Smooth muscle cell (in vitro differentiated cells): ENCODE measurements at regions not wholly inside any gene's neighbourhood (a gene's known extent, or its start where the extent isn't known, plus 50 kb on each side); places are given as distances from the start of the nearest gene placed in this dataset.

ENCODE experiments used
- DNase-seq: peaks from one replicate; lab custom pipeline; 2025; ENCODE audit not compliant: unreplicated experiment; lab: John Stamatoyannopoulos, UW
- H2AFZ ChIP-seq: fragments of 200-600 bp; sonication (generic); 2 replicates; pipeline ENCODE4 v1.6.0; 2016; ENCODE audit warnings: antibody characterized with exemption, low read depth, mild to moderate bottlenecking
- H3F3A ChIP-seq: fragments of 200-600 bp; sonication (generic); 2 replicates; pipeline ENCODE4 v1.6.0; 2017; ENCODE audit warnings: antibody characterized with exemption, low read depth
- H3K27ac ChIP-seq: fragments of 200-600 bp; sonication (generic); 2 replicates; pipeline ENCODE4 v1.5.1; 2016; ENCODE audit warnings: low read depth, mild to moderate bottlenecking
- H3K27me3 ChIP-seq: fragments of 200-600 bp; sonication (generic); 2 replicates; pipeline ENCODE4 v1.6.1; 2016; ENCODE audit warnings: low read depth, mild to moderate bottlenecking
- H3K36me3 ChIP-seq: fragments of 200-600 bp; sonication (generic); 2 replicates; pipeline ENCODE4 v1.5.1; 2016; ENCODE audit warnings: low read depth
- H3K4me1 ChIP-seq: fragments of 200-600 bp; sonication (generic); 2 replicates; pipeline ENCODE4 v1.5.1; 2016; ENCODE audit warnings: low read depth
- H3K4me2 ChIP-seq: fragments of 200-600 bp; sonication (generic); 2 replicates; pipeline ENCODE4 v1.6.0; 2016; ENCODE audit warnings: mild to moderate bottlenecking
- H3K4me3 ChIP-seq: fragments of 200-600 bp; sonication (generic); 2 replicates; pipeline ENCODE4 v1.5.1; 2016; ENCODE audit warnings: mild to moderate bottlenecking
- H3K79me2 ChIP-seq: fragments of 200-600 bp; sonication (generic); 2 replicates; pipeline ENCODE4 v1.6.0; 2016; ENCODE audit warnings: low read depth, mild to moderate bottlenecking
- H3K9ac ChIP-seq: fragments of 200-600 bp; sonication (generic); 2 replicates; pipeline ENCODE4 v1.6.0; 2016; ENCODE audit warnings: low read depth
- H3K9me3 ChIP-seq: fragments of 200-600 bp; sonication (generic); replicated peaks from 2 replicates; pipeline ENCODE4 v1.5.1; 2016; ENCODE audit warnings: low read depth
- H4K20me1 ChIP-seq: fragments of 200-600 bp; sonication (generic); 2 replicates; pipeline ENCODE4 v1.6.0; 2016; ENCODE audit warnings: low read depth
- CTCF ChIP-seq: fragments of 200-600 bp; sonication (generic); IDR thresholded peaks from 2 replicates; pipeline ENCODE4 v1.5.1; 2017; ENCODE audit warnings: borderline replicate concordance, mild to moderate bottlenecking, antibody characterized with exemption; ENCODE audit not compliant: insufficient read depth, poor library complexity, severe bottlenecking
- WGBS: methylation state at CpG from one replicate; pipeline ENCODE4 v1.1.7; 2016; ENCODE audit warnings: low lambda C conversion rate; 5-methylcytosine and 5-hydroxymethylcytosine counted together

- Histone ChIP-seq H3K4me3 (no peak overlapping the region), H3K4me1 (no peaks in the 10 kb centered on the region), H3K9ac (no peak overlapping the region), H3K9me3 (no peaks in the 10 kb centered on the region), H2AFZ (no peak overlapping the region), H4K20me1 (no peaks in the 10 kb centered on the region), H3F3A (no peaks in the 10 kb centered on the region), H3K27ac (no peak overlapping the region), H3K79me2 (no peaks in the 10 kb centered on the region), H3K36me3 (no peaks in the 10 kb centered on the region), H3K4me2 (no peak overlapping the region), H3K27me3 (peaks cover 2% of the 10 kb centered on the region)
- WGBS: 75% methylated on average over 8 of the region's 8 CpGs
- no peak for TF ChIP-seq CTCF
- DNase-seq: no peak
Measured at GRCh38 chr20:4571759-4572531, 114.3 kb upstream of the PRNP start.

GRCh38 chr20:4569865-4570264, 116.4 kb upstream of the PRNP start:
- Histone ChIP-seq H2AFZ (no peak overlapping the region), H3K4me2 (no peak overlapping the region), H3K27ac (no peak overlapping the region), H3F3A (no peaks in the 10 kb centered on the region), H3K9ac (no peak overlapping the region), H3K4me3 (no peak overlapping the region), H4K20me1 (no peaks in the 10 kb centered on the region), H3K9me3 (no peaks in the 10 kb centered on the region), H3K36me3 (no peaks in the 10 kb centered on the region), H3K79me2 (no peaks in the 10 kb centered on the region), H3K27me3 (no peaks in the 10 kb centered on the region), H3K4me1 (no peaks in the 10 kb centered on the region)
- no peak for TF ChIP-seq CTCF
- no peak for DNase-seq
- WGBS: 77% methylated on average over 3 of the region's 3 CpGs

DNA sequence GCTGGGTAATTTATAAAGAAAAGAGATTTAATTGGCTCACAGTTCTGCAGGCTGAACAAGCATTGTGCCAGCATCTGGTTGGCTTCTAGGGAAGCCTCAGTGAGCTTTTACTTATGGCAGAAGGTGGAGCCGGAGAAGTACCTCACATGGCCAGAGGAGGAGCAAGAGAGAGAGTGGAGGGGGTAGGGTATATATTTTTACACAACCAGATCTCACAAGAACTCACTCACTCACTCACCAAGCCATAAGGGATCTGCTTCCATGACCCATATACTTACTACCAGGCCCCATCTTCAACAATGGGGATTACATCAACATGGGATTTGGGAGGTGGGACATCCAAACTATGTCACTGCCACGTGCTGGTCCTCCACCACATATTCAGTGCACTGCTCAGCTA, 117.2 kb upstream of the PRNP start:
- no peaks in the 10 kb centered on the region for H3K79me2 ChIP-seq
- H3K4me2 ChIP-seq: no peak overlapping the region
- H3K4me3 ChIP-seq: no peak overlapping the region
- no peaks in the 10 kb centered on the region for H3K4me1 ChIP-seq
- H3K27me3 ChIP-seq: no peaks in the 10 kb centered on the region
- H3K36me3 ChIP-seq: no peaks in the 10 kb centered on the region
- 88% methylated on average over 2 of the region's 2 CpGs for WGBS
- H3K27ac ChIP-seq: no peak overlapping the region
- no peaks in the 10 kb centered on the region for H3F3A ChIP-seq
- no peak for DNase-seq
- H4K20me1 ChIP-seq: no peaks in the 10 kb centered on the region
- TF ChIP-seq CTCF: no peak
- H3K9ac ChIP-seq: no peak overlapping the region
- no peaks in the 10 kb centered on the region for H3K9me3 ChIP-seq
- no peak overlapping the region for H2AFZ ChIP-seq
